Tibial nerve (tissue), 4 donors: ENCODE measurements at regions not wholly inside any gene's neighbourhood (a gene's known extent, or its start where the extent isn't known, plus 50 kb on each side); places are given as distances from the start of the nearest gene placed in this dataset.

Experiments used
- CTCF ChIP-seq, 5 experiments: fragments of 200-600 bp in 3 of 5; fragments of 450-650 bp in 2 of 5; sonication (generic) in 3 of 5; IDR thresholded peaks; one replicate each; pipeline ENCODE4 v1.5.1; 2016 to 2019; ENCODE audit warnings: antibody characterized with exemption in 5 of 5, mild to moderate bottlenecking in 3 of 5, moderate library complexity in 2 of 5
- EP300 ChIP-seq, 2 donors: sonication (generic); formaldehyde crosslinking; IDR thresholded peaks; one replicate each; pipeline ENCODE4 v1.6.1; 2017; ENCODE audit warnings: antibody characterized with exemption in 2 of 2, mild to moderate bottlenecking in 1 of 2
- POLR2A ChIP-seq, 2 donors: fragments of 450-650 bp; IDR thresholded peaks; one replicate each; pipeline ENCODE4 v1.6.1; 2017; ENCODE audit warnings: antibody characterized with exemption in 2 of 2, mild to moderate bottlenecking in 2 of 2, moderate library complexity in 2 of 2

DNA sequence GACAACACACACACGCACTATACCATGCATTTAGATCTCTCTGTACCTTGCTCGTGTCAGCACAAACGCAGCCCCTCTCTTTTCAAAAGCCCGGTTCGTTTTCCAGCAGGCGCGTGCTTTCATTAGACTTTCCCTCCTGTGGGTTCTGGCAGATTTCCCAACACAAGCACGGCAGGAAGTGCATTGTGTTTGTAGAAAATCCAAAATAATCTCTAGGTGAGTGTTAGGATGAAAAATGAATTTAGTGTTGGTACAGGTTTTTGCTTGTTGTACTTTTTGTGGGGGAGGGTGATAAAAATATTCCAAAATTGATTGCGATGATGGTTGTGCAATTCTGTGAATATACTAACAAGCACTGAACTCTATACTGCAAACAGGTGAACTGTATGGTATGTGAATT, 54.1 kb upstream of the POFUT2 start:
- TF ChIP-seq CTCF (IDR thresholded peaks at IDR 0.05) = no peak
- TF ChIP-seq POLR2A (IDR thresholded peaks at IDR 0.05) = no peak
- TF ChIP-seq EP300 (IDR thresholded peaks at IDR 0.05) = no peak
